GM19351 (cell line): ENCODE measurements at regions not wholly inside any gene's neighbourhood (a gene's known extent, or its start where the extent isn't known, plus 50 kb on each side); places are given as distances from the start of the nearest gene placed in this dataset.

Source experiments
- ATAC-seq: cut with Tn5 transposase; IDR thresholded peaks from one replicate; pipeline ENCODE4 v1.9.1; 2021; ENCODE audit warnings: mild to moderate bottlenecking, moderate library complexity; ENCODE audit not compliant: unreplicated experiment

- ATAC-seq, result no peak
Measured at GRCh38 chr14:48490756-48491155, 815.4 kb upstream of the MDGA2 start.

GRCh38 chr14:48473944-48474343 is 798.5 kb upstream of the MDGA2 start:
- ATAC-seq, result no peak

GRCh38 chr14:48456051-48456450 is 780.6 kb upstream of the MDGA2 start:
- no peak for ATAC-seq

- ATAC-seq, result no peak
Measured at GRCh38 chr14:48454887-48455286, 779.5 kb upstream of the MDGA2 start.

GRCh38 chr14:48452437-48452995 is 777.1 kb upstream of the MDGA2 start:
- ATAC-seq, result no peak

GRCh38 chr14:48435221-48435620 is 759.8 kb upstream of the MDGA2 start:
- ATAC-seq, result no peak

GRCh38 chr14:48430805-48431204 is 755.4 kb upstream of the MDGA2 start:
- ATAC-seq, result no peak

- no peak for ATAC-seq
Measured at GRCh38 chr14:48429512-48429911, 754.1 kb upstream of the MDGA2 start.

GRCh38 chr14:48417715-48418500 is 742.5 kb upstream of the MDGA2 start:
- no peak for ATAC-seq

GRCh38 chr14:48401321-48401720 is 725.9 kb upstream of the MDGA2 start:
- no peak for ATAC-seq

- ATAC-seq, result no peak
Measured at GRCh38 chr14:48398675-48399282, 723.4 kb upstream of the MDGA2 start.

GRCh38 chr14:48391661-48392060 is 716.3 kb upstream of the MDGA2 start:
- no peak for ATAC-seq

- ATAC-seq, result no peak
Measured at GRCh38 chr14:48390346-48390745, 714.9 kb upstream of the MDGA2 start.

GRCh38 chr14:48384821-48385220 is 709.4 kb upstream of the MDGA2 start:
- no peak for ATAC-seq

- no peak for ATAC-seq
Measured at GRCh38 chr14:48382961-48383360, 707.6 kb upstream of the MDGA2 start.

GRCh38 chr14:48378541-48378940 is 703.1 kb upstream of the MDGA2 start:
- no peak for ATAC-seq

- no peak for ATAC-seq
Measured at GRCh38 chr14:48373981-48374380, 698.6 kb upstream of the MDGA2 start.

GRCh38 chr14:48350971-48351370 is 675.6 kb upstream of the MDGA2 start:
- no peak for ATAC-seq

- ATAC-seq, result no peak
Measured at GRCh38 chr14:48349689-48350088, 674.3 kb upstream of the MDGA2 start.

- no peak for ATAC-seq
Measured at GRCh38 chr14:48341069-48341468, 665.7 kb upstream of the MDGA2 start.

GRCh38 chr14:48333221-48333920 is 658.0 kb upstream of the MDGA2 start:
- ATAC-seq, result no peak

- ATAC-seq, result no peak
Measured at GRCh38 chr14:48331421-48331820, 656.0 kb upstream of the MDGA2 start.
